AG10803 (cell line): ENCODE measurements at regions not wholly inside any gene's neighbourhood (a gene's known extent, or its start where the extent isn't known, plus 50 kb on each side); places are given as distances from the start of the nearest gene placed in this dataset.

Experiments
- DNase-seq: peaks from one replicate; pipeline ENCODE4 v3.0.0; 2010; ENCODE audit warnings: low read depth
- H3K4me3 ChIP-seq: 2 replicates; pipeline ENCODE4 v1.5.1; 2011; ENCODE audit warnings: mild to moderate bottlenecking, low read length, control low read depth
- CTCF ChIP-seq: conservative IDR thresholded peaks from 2 replicates; pipeline ENCODE4 v1.5.1; 2011; ENCODE audit warnings: mild to moderate bottlenecking, low read length, control low read depth, inconsistent platforms

GRCh38 chr13:26983543-26984320 is 187.9 kb downstream of the USP12 start:
- DNase-seq: no peak
- H3K4me3 ChIP-seq: no peak overlapping the region; the same call in 1 of the 2 replicates
- TF ChIP-seq CTCF: no peak

- no peak for TF ChIP-seq CTCF
- no peak overlapping the region for H3K4me3 ChIP-seq
- no peak for DNase-seq
Measured at GRCh38 chr13:26980099-26981031, 191.2 kb downstream of the USP12 start.

- no peak for TF ChIP-seq CTCF
- H3K4me3 ChIP-seq: no peak overlapping the region
- DNase-seq: no peak
Measured at GRCh38 chr13:26979334-26979733, 192.3 kb downstream of the USP12 start.

- DNase-seq: no peak
Measured at GRCh38 chr13:26978081-26978860, 193.3 kb downstream of the USP12 start.

GRCh38 chr13:26977541-26977940 is 194.1 kb downstream of the USP12 start:
- TF ChIP-seq CTCF: no peak

More at GRCh38 chr13:26978081-26978860, 193.3 kb downstream of the USP12 start:
- H3K4me3 ChIP-seq: no peak overlapping the region
- TF ChIP-seq CTCF: no peak

DNA sequence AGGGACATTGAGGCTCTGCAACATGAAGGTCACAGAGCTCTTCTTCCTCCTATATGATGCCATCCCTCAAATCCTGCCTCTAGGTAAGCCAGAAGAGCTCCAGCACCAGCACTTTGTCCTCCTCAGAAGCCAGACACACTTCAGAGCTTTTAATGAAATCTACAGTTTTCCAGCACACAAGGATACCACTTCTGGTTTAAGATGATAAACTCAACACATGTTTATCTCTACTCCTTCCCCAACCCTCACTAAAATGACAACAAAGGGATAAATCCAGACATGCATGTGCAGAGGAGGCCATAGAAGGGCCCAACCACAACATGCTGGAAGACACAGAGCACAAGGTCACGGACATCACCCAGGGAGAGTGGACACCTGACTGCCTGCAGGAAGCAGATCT is 195.3 kb downstream of the USP12 start:
- H3K4me3 ChIP-seq: no peak overlapping the region
- no peak for TF ChIP-seq CTCF
- DNase-seq: no peak

More at GRCh38 chr13:26977541-26977940, 194.1 kb downstream of the USP12 start:
- no peak overlapping the region for H3K4me3 ChIP-seq
- DNase-seq: no peak
